ENCODE measurements at regions not wholly inside any gene's neighbourhood (a gene's known extent, or its start where the extent isn't known, plus 50 kb on each side); places are given as distances from the start of the nearest gene placed in this dataset.

- no peaks in the 10 kb centered on the region for H3K9me3 ChIP-seq (ENCODE audit: control insufficient read depth, low read depth, low read length)
- no peak overlapping the region for H3K27ac ChIP-seq (ENCODE audit: control insufficient read depth, insufficient read depth, low read length)
- DNase-seq (ENCODE audit: low read depth, low spot score), result no peak
- H3K4me1 ChIP-seq (ENCODE audit: control insufficient read depth, extremely low read depth, insufficient read depth, low read length), result peaks cover 22% of the 10 kb centered on the region
- dilution Hi-C loops (cut with MboI; ENCODE audit: extremely low pct_ligation_motif_present, low sequenced_read_pairs), result no loop called here
- no peaks in the 10 kb centered on the region for H3K36me3 ChIP-seq (ENCODE audit: control insufficient read depth in 2 of 2, extremely low read depth in 1 of 2, insufficient read depth in 2 of 2, low read length in 2 of 2)
- H3K79me2 ChIP-seq (ENCODE audit: control insufficient read depth, insufficient read depth, low read length), result no peaks in the 10 kb centered on the region
- no peak overlapping the region for H3K4me2 ChIP-seq (ENCODE audit: control insufficient read depth, extremely low read depth, insufficient read depth, low read depth, low read length)
- no peaks in the 10 kb centered on the region for H3K9me1 ChIP-seq (ENCODE audit: control insufficient read depth, extremely low read depth, insufficient read depth, low read length)
- no peaks in the 10 kb centered on the region for H4K20me1 ChIP-seq (ENCODE audit: control insufficient read depth, extremely low read depth, insufficient read depth, low read length)
- no peak for FAIRE-seq
- peaks cover 5% of the 10 kb centered on the region for H3K27me3 ChIP-seq (ENCODE audit: control insufficient read depth, extremely low read depth, insufficient read depth, low read length)
- H2AFZ ChIP-seq (ENCODE audit: control insufficient read depth, low read length), result no peak overlapping the region
- H3K4me3 ChIP-seq (ENCODE audit: control insufficient read depth in 2 of 3, extremely low read depth in 1 of 3, insufficient read depth in 2 of 3, low read depth in 1 of 3, low read length in 3 of 3), result no peak overlapping the region
- no peak overlapping the region for H3K9ac ChIP-seq (ENCODE audit: control insufficient read depth, extremely low read depth, insufficient read depth, low read length)
- no peak for TF ChIP-seq EZH2 (IDR thresholded peaks at IDR 0.05; ENCODE audit: low read length)
- TF ChIP-seq CTCF (optimal IDR thresholded peaks at IDR 0.05 in 1 of 3, IDR thresholded peaks at IDR 0.05 in 1 of 3, conservative IDR thresholded peaks at IDR 0.05 in 1 of 3; ENCODE audit: extremely low read depth in 1 of 3, insufficient read depth in 2 of 3, low read length in 3 of 3), result no peak
These were observed 52.3 kb upstream of the GALNT15 start for GRCh38 chr3:16122155-16122554.

- FAIRE-seq (peak; percentile 85), DNase-seq (ENCODE audit: low read depth, low spot score) (no peak)
- H3K36me3 ChIP-seq (ENCODE audit: control insufficient read depth in 2 of 2, extremely low read depth in 1 of 2, insufficient read depth in 2 of 2, low read length in 2 of 2), result no peaks in the 10 kb centered on the region
- no peak overlapping the region for H2AFZ ChIP-seq (ENCODE audit: control insufficient read depth, low read length)
- H3K9ac ChIP-seq (ENCODE audit: control insufficient read depth, extremely low read depth, insufficient read depth, low read length), result no peak overlapping the region
- H3K79me2 ChIP-seq (ENCODE audit: control insufficient read depth, insufficient read depth, low read length), result no peaks in the 10 kb centered on the region
- H3K4me2 ChIP-seq (ENCODE audit: control insufficient read depth, extremely low read depth, insufficient read depth, low read depth, low read length), result no peak overlapping the region
- peaks cover 5% of the 10 kb centered on the region for H3K27me3 ChIP-seq (ENCODE audit: control insufficient read depth, extremely low read depth, insufficient read depth, low read length)
- no peaks in the 10 kb centered on the region for H3K9me1 ChIP-seq (ENCODE audit: control insufficient read depth, extremely low read depth, insufficient read depth, low read length)
- peaks cover 22% of the 10 kb centered on the region for H3K4me1 ChIP-seq (ENCODE audit: control insufficient read depth, extremely low read depth, insufficient read depth, low read length)
- H4K20me1 ChIP-seq (ENCODE audit: control insufficient read depth, extremely low read depth, insufficient read depth, low read length), result no peaks in the 10 kb centered on the region
- no peak for TF ChIP-seq EZH2 (IDR thresholded peaks at IDR 0.05; ENCODE audit: low read length)
- no peak for TF ChIP-seq CTCF (optimal IDR thresholded peaks at IDR 0.05 in 1 of 3, IDR thresholded peaks at IDR 0.05 in 1 of 3, conservative IDR thresholded peaks at IDR 0.05 in 1 of 3; ENCODE audit: extremely low read depth in 1 of 3, insufficient read depth in 2 of 3, low read length in 3 of 3)
- H3K27ac ChIP-seq (ENCODE audit: control insufficient read depth, insufficient read depth, low read length), result no peak overlapping the region
- no peaks in the 10 kb centered on the region for H3K9me3 ChIP-seq (ENCODE audit: control insufficient read depth, low read depth, low read length)
- dilution Hi-C loops (cut with MboI; ENCODE audit: extremely low pct_ligation_motif_present, low sequenced_read_pairs), result no loop called here
- no peak overlapping the region for H3K4me3 ChIP-seq (ENCODE audit: control insufficient read depth in 2 of 3, extremely low read depth in 1 of 3, insufficient read depth in 2 of 3, low read depth in 1 of 3, low read length in 3 of 3)
These were observed 51.8 kb upstream of the GALNT15 start for GRCh38 chr3:16122661-16123060.

All from keratinocyte (primary cell).